ENCODE measurements at regions not wholly inside any gene's neighbourhood (a gene's known extent, or its start where the extent isn't known, plus 50 kb on each side); places are given as distances from the start of the nearest gene placed in this dataset.
"Not testable (repeated sequence)": the region's sequence is repeated elsewhere in the genome, so short reads cannot be mapped to it uniquely, and the experiment has no call there.

GRCh38 chr10:21463436-21463835, 62.0 kb downstream of the SKIDA1 start:
- Mint-ChIP-seq H3K27me3 (no peaks in the 10 kb centered on the region), H3K36me3 (ENCODE audit: low read depth) (no peaks in the 10 kb centered on the region), H3K4me1 (no peaks in the 10 kb centered on the region), H3K4me3 (no peak overlapping the region), H3K9me3 (no peaks in the 10 kb centered on the region), H3K27ac (no peak overlapping the region)
- no peak for ATAC-seq (replicated peaks)

- Mint-ChIP-seq H3K9me3 (no peaks in the 10 kb centered on the region), H3K36me3 (ENCODE audit: low read depth) (no peaks in the 10 kb centered on the region), H3K4me3 (no peak overlapping the region), H3K27ac (no peak overlapping the region), H3K4me1 (no peaks in the 10 kb centered on the region), H3K27me3 (peaks cover 5% of the 10 kb centered on the region)
- no peak for ATAC-seq (replicated peaks)
These were observed 67.2 kb downstream of the SKIDA1 start for GRCh38 chr10:21458126-21458871.

- Mint-ChIP-seq H3K4me1 (no peaks in the 10 kb centered on the region), H3K27me3 (peaks cover 8% of the 10 kb centered on the region), H3K9me3 (no peaks in the 10 kb centered on the region), H3K36me3 (ENCODE audit: low read depth) (no peaks in the 10 kb centered on the region), H3K4me3 (no peak overlapping the region), H3K27ac (no peak overlapping the region)
- ATAC-seq (replicated peaks), result no peak
These were observed 69.3 kb downstream of the SKIDA1 start for GRCh38 chr10:21456160-21456559.

- no peak for ATAC-seq (replicated peaks)
- Mint-ChIP-seq H3K4me3 (no peak overlapping the region), H3K4me1 (no peaks in the 10 kb centered on the region), H3K27ac (no peak overlapping the region), H3K27me3 (peaks cover 8% of the 10 kb centered on the region), H3K9me3 (no peaks in the 10 kb centered on the region), H3K36me3 (ENCODE audit: low read depth) (no peaks in the 10 kb centered on the region)
These were observed 73.3 kb downstream of the SKIDA1 start for GRCh38 chr10:21452203-21452602.

- no peak overlapping the region for H3K4me3 Mint-ChIP-seq
- no peak overlapping the region for H3K27ac Mint-ChIP-seq
- H3K9me3 Mint-ChIP-seq, result no peaks in the 10 kb centered on the region
- no peak for ATAC-seq (replicated peaks)
- no peaks in the 10 kb centered on the region for H3K4me1 Mint-ChIP-seq
- peaks cover 6% of the 10 kb centered on the region for H3K27me3 Mint-ChIP-seq
- H3K36me3 Mint-ChIP-seq (ENCODE audit: low read depth), result no peaks in the 10 kb centered on the region
These were observed 76.1 kb downstream of the SKIDA1 start for GRCh38 chr10:21449288-21449966.

- no peaks in the 10 kb centered on the region for H3K36me3 Mint-ChIP-seq (ENCODE audit: low read depth)
- H3K27me3 Mint-ChIP-seq, result no peaks in the 10 kb centered on the region
- H3K9me3 Mint-ChIP-seq, result no peaks in the 10 kb centered on the region
- no peak for ATAC-seq (replicated peaks)
- no peaks in the 10 kb centered on the region for H3K4me1 Mint-ChIP-seq
- no peak overlapping the region for H3K4me3 Mint-ChIP-seq
- H3K27ac Mint-ChIP-seq, result no peak overlapping the region
These were observed 80.3 kb downstream of the SKIDA1 start for GRCh38 chr10:21445163-21445562.

- Mint-ChIP-seq H3K27ac (no peak overlapping the region), H3K36me3 (ENCODE audit: low read depth) (no peaks in the 10 kb centered on the region), H3K27me3 (no peaks in the 10 kb centered on the region), H3K4me1 (no peaks in the 10 kb centered on the region), H3K9me3 (no peaks in the 10 kb centered on the region), H3K4me3 (no peak overlapping the region)
- ATAC-seq (replicated peaks), result no peak
These were observed 83.9 kb downstream of the SKIDA1 start for GRCh38 chr10:21441625-21442024.

GRCh38 chr10:21438914-21439313, 86.6 kb downstream of the SKIDA1 start:
- H3K9me3 Mint-ChIP-seq; H3K4me3 Mint-ChIP-seq; H3K27ac Mint-ChIP-seq; H3K36me3 Mint-ChIP-seq (ENCODE audit: low read depth); H3K4me1 Mint-ChIP-seq; H3K27me3 Mint-ChIP-seq; ATAC-seq (replicated peaks): not testable (repeated sequence)

GRCh38 chr10:21437770-21438382, 87.6 kb downstream of the SKIDA1 start:
- Mint-ChIP-seq H3K9me3 (no peaks in the 10 kb centered on the region), H3K27ac (no peak overlapping the region), H3K4me1 (no peaks in the 10 kb centered on the region), H3K4me3 (no peak overlapping the region), H3K36me3 (ENCODE audit: low read depth) (no peaks in the 10 kb centered on the region), H3K27me3 (peaks cover 8% of the 10 kb centered on the region)
- ATAC-seq (replicated peaks), result no peak

GRCh38 chr10:21432266-21432665, 93.2 kb downstream of the SKIDA1 start:
- Mint-ChIP-seq H3K27me3 (peaks cover 13% of the 10 kb centered on the region), H3K36me3 (ENCODE audit: low read depth) (no peaks in the 10 kb centered on the region), H3K27ac (no peak overlapping the region), H3K9me3 (peaks cover 2% of the 10 kb centered on the region), H3K4me1 (no peaks in the 10 kb centered on the region), H3K4me3 (no peak overlapping the region)
- no peak for ATAC-seq (replicated peaks)

GRCh38 chr10:21431799-21432198, 93.7 kb downstream of the SKIDA1 start:
- Mint-ChIP-seq H3K36me3 (ENCODE audit: low read depth) (no peaks in the 10 kb centered on the region), H3K4me1 (no peaks in the 10 kb centered on the region), H3K27ac (no peak overlapping the region), H3K9me3 (peaks cover 3% of the 10 kb centered on the region), H3K4me3 (no peak overlapping the region), H3K27me3 (peaks cover 13% of the 10 kb centered on the region)
- ATAC-seq (replicated peaks), result no peak

- no peaks in the 10 kb centered on the region for H3K4me1 Mint-ChIP-seq
- H3K36me3 Mint-ChIP-seq (ENCODE audit: low read depth), result no peaks in the 10 kb centered on the region
- peak; percentile 77 for ATAC-seq (replicated peaks)
- H3K27ac Mint-ChIP-seq, result no peak overlapping the region
- peaks cover 3% of the 10 kb centered on the region for H3K9me3 Mint-ChIP-seq
- no peak overlapping the region for H3K4me3 Mint-ChIP-seq
- H3K27me3 Mint-ChIP-seq, result peaks cover 4% of the 10 kb centered on the region
These were observed 97.5 kb downstream of the SKIDA1 start for GRCh38 chr10:21427804-21428481.

- no peaks in the 10 kb centered on the region for H3K36me3 Mint-ChIP-seq (ENCODE audit: low read depth)
- H3K27ac Mint-ChIP-seq, result no peak overlapping the region
- no peaks in the 10 kb centered on the region for H3K4me1 Mint-ChIP-seq
- H3K27me3 Mint-ChIP-seq, result peaks cover 4% of the 10 kb centered on the region
- H3K9me3 Mint-ChIP-seq, result peaks cover 3% of the 10 kb centered on the region
- H3K4me3 Mint-ChIP-seq, result no peak overlapping the region
- no peak for ATAC-seq (replicated peaks)
These were observed 101.0 kb downstream of the SKIDA1 start for GRCh38 chr10:21424459-21424861.

- Mint-ChIP-seq H3K27ac (no peak overlapping the region), H3K27me3 (peaks cover 4% of the 10 kb centered on the region), H3K36me3 (ENCODE audit: low read depth) (no peaks in the 10 kb centered on the region), H3K4me3 (no peak overlapping the region), H3K9me3 (peaks cover 3% of the 10 kb centered on the region), H3K4me1 (no peaks in the 10 kb centered on the region)
- ATAC-seq (replicated peaks), result no peak
These were observed 101.6 kb downstream of the SKIDA1 start for GRCh38 chr10:21423850-21424249.

- Mint-ChIP-seq H3K27me3 (peaks cover 4% of the 10 kb centered on the region), H3K27ac (no peak overlapping the region), H3K4me1 (no peaks in the 10 kb centered on the region), H3K4me3 (no peak overlapping the region), H3K9me3 (peaks cover 3% of the 10 kb centered on the region), H3K36me3 (ENCODE audit: low read depth) (no peaks in the 10 kb centered on the region)
- no peak for ATAC-seq (replicated peaks)
These were observed 102.1 kb downstream of the SKIDA1 start for GRCh38 chr10:21423338-21423737.

Measured in activated T-helper 17 cell treated with anti-CD3 and anti-CD28 coated beads, Interleukin-2, amount 50 U/mL, for 72 hours (primary cell).